VCaP (cell line): ENCODE measurements at regions not wholly inside any gene's neighbourhood (a gene's known extent, or its start where the extent isn't known, plus 50 kb on each side); places are given as distances from the start of the nearest gene placed in this dataset.
A peak's percentile ranks its signal among the peaks of the same experiment; 100 is the strongest.

Experiments used
- H3K27ac ChIP-seq: fragments of 450-650 bp; 2 replicates; pipeline ENCODE4 v1.5.1; 2017
- TF ChIP-seq, protein P1 (sequence below): fragments of 450-650 bp; conservative IDR thresholded peaks from 2 replicates; pipeline ENCODE4 v1.5.1; 2017; ENCODE audit warnings: mild to moderate bottlenecking, moderate library complexity

- no peak overlapping the region for H3K27ac ChIP-seq
- TF ChIP-seq, protein P1, sequence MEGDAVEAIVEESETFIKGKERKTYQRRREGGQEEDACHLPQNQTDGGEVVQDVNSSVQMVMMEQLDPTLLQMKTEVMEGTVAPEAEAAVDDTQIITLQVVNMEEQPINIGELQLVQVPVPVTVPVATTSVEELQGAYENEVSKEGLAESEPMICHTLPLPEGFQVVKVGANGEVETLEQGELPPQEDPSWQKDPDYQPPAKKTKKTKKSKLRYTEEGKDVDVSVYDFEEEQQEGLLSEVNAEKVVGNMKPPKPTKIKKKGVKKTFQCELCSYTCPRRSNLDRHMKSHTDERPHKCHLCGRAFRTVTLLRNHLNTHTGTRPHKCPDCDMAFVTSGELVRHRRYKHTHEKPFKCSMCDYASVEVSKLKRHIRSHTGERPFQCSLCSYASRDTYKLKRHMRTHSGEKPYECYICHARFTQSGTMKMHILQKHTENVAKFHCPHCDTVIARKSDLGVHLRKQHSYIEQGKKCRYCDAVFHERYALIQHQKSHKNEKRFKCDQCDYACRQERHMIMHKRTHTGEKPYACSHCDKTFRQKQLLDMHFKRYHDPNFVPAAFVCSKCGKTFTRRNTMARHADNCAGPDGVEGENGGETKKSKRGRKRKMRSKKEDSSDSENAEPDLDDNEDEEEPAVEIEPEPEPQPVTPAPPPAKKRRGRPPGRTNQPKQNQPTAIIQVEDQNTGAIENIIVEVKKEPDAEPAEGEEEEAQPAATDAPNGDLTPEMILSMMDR = no peak
Measured at GRCh38 chr2:18380321-18380720, 180.1 kb downstream of the RDH14 start.

- TF ChIP-seq, protein P1 = no peak
- no peak overlapping the region for H3K27ac ChIP-seq
Measured at GRCh38 chr2:18379870-18380269, 180.6 kb downstream of the RDH14 start.

DNA sequence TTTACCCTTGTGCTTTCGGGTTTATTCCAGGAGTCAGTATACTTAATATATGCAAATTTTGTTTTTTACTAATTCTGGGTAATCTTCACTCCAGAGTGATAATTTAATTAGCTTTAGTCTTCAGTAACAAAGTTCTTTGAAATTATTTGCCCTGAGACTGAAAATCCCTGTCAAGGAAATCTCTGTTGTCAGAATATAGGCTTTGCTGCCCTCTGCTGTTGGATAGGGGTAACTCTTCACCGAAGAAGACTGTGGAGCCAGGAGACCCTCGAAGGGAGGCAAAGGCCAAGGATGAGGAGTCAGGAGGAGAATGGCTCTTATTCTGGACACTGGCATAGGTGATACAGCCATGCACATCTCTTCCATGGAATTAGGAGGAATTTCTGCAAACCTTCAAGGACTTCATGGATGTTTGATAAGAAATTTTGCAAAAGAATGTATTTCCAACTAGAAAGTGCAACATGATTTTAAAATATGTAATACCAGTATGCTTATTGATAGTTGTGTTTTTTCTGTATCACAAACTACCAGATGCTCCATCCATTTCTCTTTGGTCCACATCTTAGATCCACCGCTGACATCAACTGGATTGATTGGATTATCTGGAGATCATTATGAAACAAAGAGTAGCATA lies 182.3 kb downstream of the RDH14 start:
- no peak overlapping the region for H3K27ac ChIP-seq
- TF ChIP-seq, protein P1 = peak; percentile 82

DNA sequence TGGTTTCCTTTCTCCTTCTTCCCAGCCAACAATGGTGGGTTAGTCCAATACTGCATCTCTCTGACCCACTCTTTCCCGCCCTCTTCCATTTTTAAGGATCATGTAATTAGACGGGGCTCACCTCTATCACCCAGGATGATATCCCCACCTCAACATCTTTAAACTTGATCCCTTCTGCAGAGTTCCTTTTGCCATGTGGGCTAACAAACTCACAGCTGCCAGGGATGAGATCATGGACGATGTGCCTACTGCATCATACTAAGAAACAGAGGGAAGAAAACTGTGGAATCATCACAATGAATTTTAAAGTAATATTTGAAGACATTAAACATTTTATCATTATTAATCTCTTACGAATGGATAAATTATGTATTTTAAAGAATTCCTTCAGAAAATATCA lies 183.5 kb downstream of the RDH14 start:
- H3K27ac ChIP-seq = no peak overlapping the region
- TF ChIP-seq, protein P1 = no peak

- TF ChIP-seq, protein P1 = no peak
- H3K27ac ChIP-seq = no peak overlapping the region
Measured at GRCh38 chr2:18373664-18374063, 186.8 kb downstream of the RDH14 start.

GRCh38 chr2:18373081-18373480 lies 187.4 kb downstream of the RDH14 start:
- no peak overlapping the region for H3K27ac ChIP-seq

GRCh38 chr2:18372641-18373040 lies 187.8 kb downstream of the RDH14 start:
- TF ChIP-seq, protein P1 = no peak
- H3K27ac ChIP-seq = no peak overlapping the region

More at GRCh38 chr2:18373081-18373480, 187.4 kb downstream of the RDH14 start:
- TF ChIP-seq, protein P1 = no peak
